Osteoblast (primary cell): ENCODE measurements at regions not wholly inside any gene's neighbourhood (a gene's known extent, or its start where the extent isn't known, plus 50 kb on each side); places are given as distances from the start of the nearest gene placed in this dataset.

Experiments used
- DNase-seq: peaks from one replicate; pipeline ENCODE4 v3.0.0; 2011; ENCODE audit warnings: low spot score, mixed read lengths; ENCODE audit not compliant: insufficient read length; ENCODE audit errors: missing footprints
- H2AFZ ChIP-seq: 2 replicates; pipeline ENCODE4 v1.6.0; 2011; ENCODE audit warnings: mild to moderate bottlenecking, low read length
- H3K27ac ChIP-seq: 2 replicates; pipeline ENCODE4 v1.5.1; 2011; ENCODE audit warnings: mild to moderate bottlenecking, low read depth, low read length, moderate library complexity
- H3K27me3 ChIP-seq: 2 replicates; pipeline ENCODE4 v1.6.0; 2012; ENCODE audit warnings: mild to moderate bottlenecking, control low read depth, inconsistent platforms, low read length, moderate library complexity; ENCODE audit not compliant: insufficient read depth
- H3K36me3 ChIP-seq: 2 replicates; pipeline ENCODE4 v1.5.1; 2011; ENCODE audit warnings: mild to moderate bottlenecking, low read length, control low read depth, moderate library complexity; ENCODE audit not compliant: insufficient read depth
- H3K4me1 ChIP-seq: 2 replicates; pipeline ENCODE4 v1.5.1; 2011; ENCODE audit warnings: mild to moderate bottlenecking, low read length, control low read depth, moderate library complexity; ENCODE audit not compliant: insufficient read depth
- H3K4me2 ChIP-seq: 2 replicates; pipeline ENCODE4 v1.6.0; 2011; ENCODE audit warnings: mild to moderate bottlenecking, low read length; ENCODE audit not compliant: insufficient read depth
- H3K4me3 ChIP-seq: fragments of 200-600 bp; sonication (generic); 3 replicates; pipeline ENCODE4 v1.5.1; 2012; ENCODE audit warnings: mild to moderate bottlenecking, low read length, inconsistent platforms; ENCODE audit not compliant: insufficient read depth
- H3K79me2 ChIP-seq: 2 replicates; pipeline ENCODE4 v1.6.0; 2012; ENCODE audit warnings: mild to moderate bottlenecking, low read length, control low read depth, inconsistent platforms; ENCODE audit not compliant: insufficient read depth
- H3K9me3 ChIP-seq: 2 replicates; pipeline ENCODE4 v1.5.1; 2011; ENCODE audit warnings: low read depth, low read length, control low read depth
- H4K20me1 ChIP-seq: 2 replicates; pipeline ENCODE4 v1.6.0; 2012; ENCODE audit warnings: mild to moderate bottlenecking, low read length, control low read depth; ENCODE audit not compliant: insufficient read depth
- CTCF ChIP-seq: IDR thresholded peaks from 2 replicates; pipeline ENCODE4 v1.5.1; 2011; ENCODE audit warnings: mild to moderate bottlenecking, low read depth, low read length, moderate library complexity; ENCODE audit errors: extremely low read depth

- Histone ChIP-seq H3K27ac (no peak overlapping the region), H4K20me1 (no peaks in the 10 kb centered on the region), H3K4me1 (no peaks in the 10 kb centered on the region), H3K4me3 (no peak overlapping the region), H3K36me3 (no peaks in the 10 kb centered on the region), H2AFZ (no peak overlapping the region), H3K79me2 (no peaks in the 10 kb centered on the region), H3K9me3 (no peaks in the 10 kb centered on the region), H3K4me2 (no peak overlapping the region), H3K27me3 (no peaks in the 10 kb centered on the region)
- no peak for TF ChIP-seq CTCF
- no peak for DNase-seq
These were observed 113.2 kb downstream of the TENT5C start for GRCh38 chr1:117719004-117719403.

- H4K20me1 ChIP-seq, result no peaks in the 10 kb centered on the region
- H3K36me3 ChIP-seq, result no peaks in the 10 kb centered on the region
- no peak for DNase-seq
- no peak overlapping the region for H3K4me2 ChIP-seq
- no peak overlapping the region for H3K4me3 ChIP-seq
- H2AFZ ChIP-seq, result no peak overlapping the region
- TF ChIP-seq CTCF, result no peak
- H3K79me2 ChIP-seq, result no peaks in the 10 kb centered on the region
- no peaks in the 10 kb centered on the region for H3K9me3 ChIP-seq
- H3K4me1 ChIP-seq, result peaks cover 8% of the 10 kb centered on the region
- no peak overlapping the region for H3K27ac ChIP-seq
- peaks cover 7% of the 10 kb centered on the region for H3K27me3 ChIP-seq
These were observed 126.4 kb downstream of the TENT5C start for GRCh38 chr1:117732065-117732797.

- H3K36me3 ChIP-seq, result no peaks in the 10 kb centered on the region
- no peak overlapping the region for H3K4me2 ChIP-seq
- no peak overlapping the region for H2AFZ ChIP-seq
- H3K27ac ChIP-seq, result no peak overlapping the region
- DNase-seq, result no peak
- H3K9me3 ChIP-seq, result no peaks in the 10 kb centered on the region
- H3K27me3 ChIP-seq, result peaks cover 7% of the 10 kb centered on the region
- peaks cover 8% of the 10 kb centered on the region for H3K4me1 ChIP-seq
- no peak for TF ChIP-seq CTCF
- no peaks in the 10 kb centered on the region for H4K20me1 ChIP-seq
- H3K79me2 ChIP-seq, result no peaks in the 10 kb centered on the region
- no peak overlapping the region for H3K4me3 ChIP-seq
These were observed 127.1 kb downstream of the TENT5C start for GRCh38 chr1:117732956-117733355.

- Histone ChIP-seq H2AFZ (peak overlapping the region; percentile 72), H3K4me3 (no peak overlapping the region), H3K4me1 (peaks cover 8% of the 10 kb centered on the region), H4K20me1 (no peaks in the 10 kb centered on the region), H3K27me3 (peaks cover 4% of the 10 kb centered on the region), H3K36me3 (no peaks in the 10 kb centered on the region), H3K27ac (no peak overlapping the region), H3K79me2 (no peaks in the 10 kb centered on the region), H3K4me2 (peak overlapping the region; percentile 85), H3K9me3 (no peaks in the 10 kb centered on the region)
- DNase-seq, result no peak
- TF ChIP-seq CTCF, result no peak
These were observed 128.6 kb downstream of the TENT5C start for GRCh38 chr1:117734403-117734802.
